Gastroesophageal sphincter (tissue), 3 donors: ENCODE measurements at regions not wholly inside any gene's neighbourhood (a gene's known extent, or its start where the extent isn't known, plus 50 kb on each side); places are given as distances from the start of the nearest gene placed in this dataset.

Experiments used
- EP300 ChIP-seq: sonication (generic); formaldehyde crosslinking; IDR thresholded peaks from one replicate; pipeline ENCODE4 v1.6.1; 2017; ENCODE audit warnings: antibody characterized with exemption, mild to moderate bottlenecking
- POLR2A ChIP-seq, 2 donors: fragments of 450-650 bp; IDR thresholded peaks; one replicate each; pipeline ENCODE4 v1.6.1; 2017; ENCODE audit warnings: antibody characterized with exemption in 2 of 2, mild to moderate bottlenecking in 2 of 2, moderate library complexity in 1 of 2
- POLR2AphosphoS5 ChIP-seq: sonication (generic); formaldehyde crosslinking; IDR thresholded peaks from one replicate; pipeline ENCODE4 v1.6.1; 2017; ENCODE audit warnings: antibody characterized with exemption
- TF ChIP-seq, protein P1 (sequence below), 4 experiments: fragments of 200-600 bp in 2 of 4; fragments of 450-650 bp in 2 of 4; sonication (generic) in 1 of 4; IDR thresholded peaks; one replicate each; pipeline ENCODE4 v1.5.1; 2017 to 2019; ENCODE audit warnings: antibody characterized with exemption in 4 of 4, mild to moderate bottlenecking in 2 of 4, moderate library complexity in 2 of 4

GRCh38 chrX:7462110-7462509 lies 314.2 kb upstream of the PUDP start:
- TF ChIP-seq POLR2A (IDR thresholded peaks at IDR 0.05) (no peak), EP300 (no peak), POLR2AphosphoS5 (no peak)
- TF ChIP-seq, protein P1, sequence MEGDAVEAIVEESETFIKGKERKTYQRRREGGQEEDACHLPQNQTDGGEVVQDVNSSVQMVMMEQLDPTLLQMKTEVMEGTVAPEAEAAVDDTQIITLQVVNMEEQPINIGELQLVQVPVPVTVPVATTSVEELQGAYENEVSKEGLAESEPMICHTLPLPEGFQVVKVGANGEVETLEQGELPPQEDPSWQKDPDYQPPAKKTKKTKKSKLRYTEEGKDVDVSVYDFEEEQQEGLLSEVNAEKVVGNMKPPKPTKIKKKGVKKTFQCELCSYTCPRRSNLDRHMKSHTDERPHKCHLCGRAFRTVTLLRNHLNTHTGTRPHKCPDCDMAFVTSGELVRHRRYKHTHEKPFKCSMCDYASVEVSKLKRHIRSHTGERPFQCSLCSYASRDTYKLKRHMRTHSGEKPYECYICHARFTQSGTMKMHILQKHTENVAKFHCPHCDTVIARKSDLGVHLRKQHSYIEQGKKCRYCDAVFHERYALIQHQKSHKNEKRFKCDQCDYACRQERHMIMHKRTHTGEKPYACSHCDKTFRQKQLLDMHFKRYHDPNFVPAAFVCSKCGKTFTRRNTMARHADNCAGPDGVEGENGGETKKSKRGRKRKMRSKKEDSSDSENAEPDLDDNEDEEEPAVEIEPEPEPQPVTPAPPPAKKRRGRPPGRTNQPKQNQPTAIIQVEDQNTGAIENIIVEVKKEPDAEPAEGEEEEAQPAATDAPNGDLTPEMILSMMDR (IDR thresholded peaks at IDR 0.05), result no peak
